ENCODE measurements at regions not wholly inside any gene's neighbourhood (a gene's known extent, or its start where the extent isn't known, plus 50 kb on each side); places are given as distances from the start of the nearest gene placed in this dataset.

DNA sequence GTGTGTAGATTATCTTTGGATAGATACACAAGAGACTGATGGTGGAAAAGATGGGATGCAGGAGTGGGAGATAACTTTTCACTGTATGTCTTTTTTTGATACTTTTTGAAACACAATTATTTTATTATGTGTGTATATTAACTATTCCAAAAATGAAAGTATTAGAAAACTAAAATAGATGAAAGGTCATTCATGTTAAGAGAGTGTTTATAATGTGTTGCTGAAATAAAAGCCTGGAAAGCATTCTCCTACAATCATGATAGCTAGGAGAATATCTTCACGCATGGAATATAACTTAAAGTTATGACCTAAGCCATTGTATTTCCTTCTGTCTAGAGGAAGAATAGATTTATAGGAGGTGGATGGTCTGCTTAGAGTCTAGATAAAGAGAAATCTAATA, 154.8 kb upstream of the MAST4 start:
- H3K4me3 ChIP-seq (ENCODE audit: low read depth in 1 of 3, low read length in 3 of 3): no peak overlapping the region
- H3K27me3 ChIP-seq (ENCODE audit: control insufficient read depth in 4 of 4, insufficient read depth in 4 of 4, low read length in 3 of 4): no peaks in the 10 kb centered on the region
- H3K36me3 ChIP-seq (ENCODE audit: control insufficient read depth in 4 of 4, insufficient read depth in 3 of 4, low read depth in 1 of 4, low read length in 3 of 4): no peaks in the 10 kb centered on the region
- no peak for DNase-seq (ENCODE audit: low spot score)
- TF ChIP-seq FOXA2 (IDR thresholded peaks at IDR 0.05): no peak
- no peak for TF ChIP-seq SP1 (IDR thresholded peaks at IDR 0.05)
- TF ChIP-seq, protein P1, sequence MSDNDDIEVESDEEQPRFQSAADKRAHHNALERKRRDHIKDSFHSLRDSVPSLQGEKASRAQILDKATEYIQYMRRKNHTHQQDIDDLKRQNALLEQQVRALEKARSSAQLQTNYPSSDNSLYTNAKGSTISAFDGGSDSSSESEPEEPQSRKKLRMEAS (IDR thresholded peaks at IDR 0.05): no peak
- TF ChIP-seq YY1 (IDR thresholded peaks at IDR 0.05): no peak
- no peak for TF ChIP-seq TAF1 (conservative IDR thresholded peaks at IDR 0.05)
- TF ChIP-seq, protein P2, sequence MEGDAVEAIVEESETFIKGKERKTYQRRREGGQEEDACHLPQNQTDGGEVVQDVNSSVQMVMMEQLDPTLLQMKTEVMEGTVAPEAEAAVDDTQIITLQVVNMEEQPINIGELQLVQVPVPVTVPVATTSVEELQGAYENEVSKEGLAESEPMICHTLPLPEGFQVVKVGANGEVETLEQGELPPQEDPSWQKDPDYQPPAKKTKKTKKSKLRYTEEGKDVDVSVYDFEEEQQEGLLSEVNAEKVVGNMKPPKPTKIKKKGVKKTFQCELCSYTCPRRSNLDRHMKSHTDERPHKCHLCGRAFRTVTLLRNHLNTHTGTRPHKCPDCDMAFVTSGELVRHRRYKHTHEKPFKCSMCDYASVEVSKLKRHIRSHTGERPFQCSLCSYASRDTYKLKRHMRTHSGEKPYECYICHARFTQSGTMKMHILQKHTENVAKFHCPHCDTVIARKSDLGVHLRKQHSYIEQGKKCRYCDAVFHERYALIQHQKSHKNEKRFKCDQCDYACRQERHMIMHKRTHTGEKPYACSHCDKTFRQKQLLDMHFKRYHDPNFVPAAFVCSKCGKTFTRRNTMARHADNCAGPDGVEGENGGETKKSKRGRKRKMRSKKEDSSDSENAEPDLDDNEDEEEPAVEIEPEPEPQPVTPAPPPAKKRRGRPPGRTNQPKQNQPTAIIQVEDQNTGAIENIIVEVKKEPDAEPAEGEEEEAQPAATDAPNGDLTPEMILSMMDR (IDR thresholded peaks at IDR 0.05; ENCODE audit: low read depth, low read length, missing input control): no peak
- no peak for TF ChIP-seq EGR1 (IDR thresholded peaks at IDR 0.05; ENCODE audit: low read depth in 2 of 2)
- 84% methylated on average over 1 of the region's 1 CpG for WGBS
- H3K4me1 ChIP-seq (ENCODE audit: control insufficient read depth in 4 of 4, insufficient read depth in 4 of 4, low read length in 3 of 4): peaks cover 0 to 3% (median 0%) of the 10 kb centered on the region in 4 donors
- no peak overlapping the region for H3K27ac ChIP-seq (ENCODE audit: low read depth in 1 of 2, low read length in 2 of 2)
- H3K9ac ChIP-seq (ENCODE audit: low read depth in 1 of 2, low read length in 2 of 2): no peak overlapping the region
- H3K9me3 ChIP-seq (ENCODE audit: control insufficient read depth in 4 of 4, low read length in 3 of 4): no peaks in the 10 kb centered on the region

DNA sequence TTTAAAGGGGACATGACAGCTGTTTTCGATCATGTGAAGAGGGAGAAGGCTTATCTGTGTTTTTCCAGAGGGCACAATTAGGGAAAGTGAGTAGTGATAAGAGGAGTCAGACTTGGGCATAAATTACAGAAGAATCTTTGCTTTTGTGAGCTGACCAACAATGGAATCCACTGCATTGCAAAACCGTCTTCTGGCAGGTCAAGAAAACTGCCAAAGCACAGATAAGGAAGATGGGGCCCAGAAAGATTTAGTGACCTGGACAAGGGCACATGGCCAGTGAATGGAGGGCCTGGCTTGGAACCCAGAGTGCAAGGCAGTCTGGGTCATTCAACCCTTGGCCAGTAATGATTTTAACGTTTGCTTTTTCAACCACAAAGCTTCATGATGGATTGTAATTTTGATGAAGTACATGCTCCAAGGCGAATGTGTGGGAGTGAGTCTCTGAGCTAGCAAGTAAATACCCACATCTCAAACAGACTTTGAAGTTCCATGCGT, 153.2 kb upstream of the MAST4 start:
- WGBS: 45% methylated on average over 5 of the region's 5 CpGs
- Histone ChIP-seq H3K9ac (ENCODE audit: low read depth in 1 of 2, low read length in 2 of 2) (no peak overlapping the region), H3K27ac (ENCODE audit: low read depth in 1 of 2, low read length in 2 of 2) (no peak overlapping the region), H3K27me3 (ENCODE audit: control insufficient read depth in 4 of 4, insufficient read depth in 4 of 4, low read length in 3 of 4) (no peaks in the 10 kb centered on the region), H3K9me3 (ENCODE audit: control insufficient read depth in 4 of 4, low read length in 3 of 4) (no peaks in the 10 kb centered on the region), H3K36me3 (ENCODE audit: control insufficient read depth in 4 of 4, insufficient read depth in 3 of 4, low read depth in 1 of 4, low read length in 3 of 4) (no peaks in the 10 kb centered on the region), H3K4me3 (ENCODE audit: low read depth in 1 of 3, low read length in 3 of 3) (no peak overlapping the region), H3K4me1 (ENCODE audit: control insufficient read depth in 4 of 4, insufficient read depth in 4 of 4, low read length in 3 of 4) (peaks cover 0 to 3% (median 0%) of the 10 kb centered on the region in 4 donors)
- TF ChIP-seq TAF1 (conservative IDR thresholded peaks at IDR 0.05) (no peak), HNF4A (conservative IDR thresholded peaks at IDR 0.05) (peak in 1 of 2 donors; percentile 17), NR2F2 (IDR thresholded peaks at IDR 0.05) (peak; percentile 90), RXRA (IDR thresholded peaks at IDR 0.05) (peak; percentile 68 to 71)
- TF ChIP-seq, protein P2 (IDR thresholded peaks at IDR 0.05; ENCODE audit: low read depth, low read length, missing input control): no peak
- TF ChIP-seq, protein P1 (IDR thresholded peaks at IDR 0.05): peak; percentile 15
- DNase-seq (ENCODE audit: low spot score): no peak

DNA sequence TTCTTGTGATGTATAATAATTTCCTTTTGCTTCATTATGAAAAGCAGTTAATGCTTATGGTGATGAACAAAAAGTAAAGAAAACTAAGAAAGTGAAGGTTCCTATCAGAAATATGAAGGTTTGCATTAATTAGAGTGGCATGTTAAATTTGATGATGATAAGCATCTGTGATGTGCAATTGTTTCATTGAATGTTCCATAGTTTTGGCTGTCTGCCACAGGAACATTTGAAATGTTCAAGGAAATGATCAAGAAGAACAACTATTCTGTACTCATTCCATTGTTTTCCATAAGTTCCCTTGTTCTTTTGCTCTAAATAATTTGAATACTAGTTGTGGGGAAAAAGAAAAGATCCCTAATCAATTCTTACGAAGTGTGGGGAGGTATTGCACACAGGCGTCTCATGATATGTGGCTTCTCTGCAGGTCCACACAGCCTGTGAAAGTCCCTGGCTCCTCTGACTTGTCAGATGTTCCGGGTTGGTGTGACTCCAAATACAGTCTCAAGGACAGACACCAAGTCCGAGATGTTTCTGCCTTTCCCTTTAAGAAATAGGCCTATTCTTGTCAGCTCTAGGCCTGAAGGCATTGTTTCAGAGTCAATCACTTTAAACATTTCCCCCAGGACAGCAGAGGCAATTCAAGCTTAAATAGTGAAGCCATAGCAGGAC, 152.6 kb upstream of the MAST4 start:
- 90% methylated on average over 4 of the region's 4 CpGs for WGBS
- no peak for DNase-seq (ENCODE audit: low spot score)

More for the DNA sequence above, 152.6 kb upstream of the MAST4 start:
- Histone ChIP-seq H3K27me3 (ENCODE audit: control insufficient read depth in 4 of 4, insufficient read depth in 4 of 4, low read length in 3 of 4) (no peaks in the 10 kb centered on the region), H3K9ac (ENCODE audit: low read depth in 1 of 2, low read length in 2 of 2) (no peak overlapping the region), H3K9me3 (ENCODE audit: control insufficient read depth in 4 of 4, low read length in 3 of 4) (no peaks in the 10 kb centered on the region), H3K4me3 (ENCODE audit: low read depth in 1 of 3, low read length in 3 of 3) (no peak overlapping the region), H3K4me1 (ENCODE audit: control insufficient read depth in 4 of 4, insufficient read depth in 4 of 4, low read length in 3 of 4) (peaks cover 0 to 3% (median 0%) of the 10 kb centered on the region in 4 donors), H3K36me3 (ENCODE audit: control insufficient read depth in 4 of 4, insufficient read depth in 3 of 4, low read depth in 1 of 4, low read length in 3 of 4) (no peaks in the 10 kb centered on the region), H3K27ac (ENCODE audit: low read depth in 1 of 2, low read length in 2 of 2) (no peak overlapping the region)
- TF ChIP-seq YY1 (IDR thresholded peaks at IDR 0.05) (no peak), TAF1 (conservative IDR thresholded peaks at IDR 0.05) (no peak), FOXA2 (IDR thresholded peaks at IDR 0.05) (no peak), EGR1 (IDR thresholded peaks at IDR 0.05; ENCODE audit: low read depth in 2 of 2) (no peak), RAD21 (IDR thresholded peaks at IDR 0.05) (no peak), HNF4G (IDR thresholded peaks at IDR 0.05) (no peak)
- TF ChIP-seq, protein P2 (IDR thresholded peaks at IDR 0.05; ENCODE audit: low read depth, low read length, missing input control): no peak
- TF ChIP-seq, protein P1 (IDR thresholded peaks at IDR 0.05): no peak
- TF ChIP-seq, protein P3, sequence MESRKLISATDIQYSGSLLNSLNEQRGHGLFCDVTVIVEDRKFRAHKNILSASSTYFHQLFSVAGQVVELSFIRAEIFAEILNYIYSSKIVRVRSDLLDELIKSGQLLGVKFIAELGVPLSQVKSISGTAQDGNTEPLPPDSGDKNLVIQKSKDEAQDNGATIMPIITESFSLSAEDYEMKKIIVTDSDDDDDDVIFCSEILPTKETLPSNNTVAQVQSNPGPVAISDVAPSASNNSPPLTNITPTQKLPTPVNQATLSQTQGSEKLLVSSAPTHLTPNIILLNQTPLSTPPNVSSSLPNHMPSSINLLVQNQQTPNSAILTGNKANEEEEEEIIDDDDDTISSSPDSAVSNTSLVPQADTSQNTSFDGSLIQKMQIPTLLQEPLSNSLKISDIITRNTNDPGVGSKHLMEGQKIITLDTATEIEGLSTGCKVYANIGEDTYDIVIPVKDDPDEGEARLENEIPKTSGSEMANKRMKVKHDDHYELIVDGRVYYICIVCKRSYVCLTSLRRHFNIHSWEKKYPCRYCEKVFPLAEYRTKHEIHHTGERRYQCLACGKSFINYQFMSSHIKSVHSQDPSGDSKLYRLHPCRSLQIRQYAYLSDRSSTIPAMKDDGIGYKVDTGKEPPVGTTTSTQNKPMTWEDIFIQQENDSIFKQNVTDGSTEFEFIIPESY (IDR thresholded peaks at IDR 0.05): no peak

All from liver (tissue), 8 donors.